ENCODE measurements at regions not wholly inside any gene's neighbourhood (a gene's known extent, or its start where the extent isn't known, plus 50 kb on each side); places are given as distances from the start of the nearest gene placed in this dataset.

- Mint-ChIP-seq H3K4me3 (no peak overlapping the region), H3K27ac (no peak overlapping the region), H3K4me1 (ENCODE audit: low read depth in 2 of 2) (peaks cover 0 to under 1% of the 10 kb centered on the region in 2 donors), H3K9me3 (no peaks in the 10 kb centered on the region), H3K27me3 (peaks cover 45 to 62% of the 10 kb centered on the region in 2 donors), H3K36me3 (ENCODE audit: insufficient read depth) (no peaks in the 10 kb centered on the region)
- ATAC-seq (replicated peaks), result no peak
- no peak for DNase-seq
Measured at GRCh38 chr22:22427542-22428065, 80.9 kb downstream of the ZNF280B start.

GRCh38 chr22:22428222-22429098 lies 80.1 kb downstream of the ZNF280B start:
- Mint-ChIP-seq H3K9me3 (no peaks in the 10 kb centered on the region), H3K4me3 (no peak overlapping the region), H3K27ac (no peak overlapping the region), H3K36me3 (ENCODE audit: insufficient read depth) (no peaks in the 10 kb centered on the region), H3K4me1 (ENCODE audit: low read depth in 2 of 2) (no peaks in the 10 kb centered on the region), H3K27me3 (peaks cover 45 to 62% of the 10 kb centered on the region in 2 donors)
- DNase-seq (no peak), ATAC-seq (replicated peaks) (no peak)

GRCh38 chr22:22429369-22430108 lies 79.0 kb downstream of the ZNF280B start:
- Mint-ChIP-seq H3K9me3 (no peaks in the 10 kb centered on the region), H3K4me1 (ENCODE audit: low read depth in 2 of 2) (no peaks in the 10 kb centered on the region), H3K27ac (no peak overlapping the region), H3K4me3 (no peak overlapping the region), H3K36me3 (ENCODE audit: insufficient read depth) (no peaks in the 10 kb centered on the region), H3K27me3 (peaks cover 39 to 60% of the 10 kb centered on the region in 2 donors)
- no peak for ATAC-seq (replicated peaks)
- no peak for DNase-seq

- Mint-ChIP-seq H3K27ac (no peak overlapping the region), H3K4me1 (ENCODE audit: low read depth in 2 of 2) (no peaks in the 10 kb centered on the region), H3K9me3 (no peaks in the 10 kb centered on the region), H3K4me3 (no peak overlapping the region), H3K36me3 (ENCODE audit: insufficient read depth) (no peaks in the 10 kb centered on the region), H3K27me3 (peaks cover 38 to 60% of the 10 kb centered on the region in 2 donors)
- DNase-seq (no peak), ATAC-seq (replicated peaks) (no peak)
Measured at GRCh38 chr22:22430111-22430820, 78.3 kb downstream of the ZNF280B start.

GRCh38 chr22:22431271-22432220 lies 77.0 kb downstream of the ZNF280B start:
- no peaks in the 10 kb centered on the region for H3K36me3 Mint-ChIP-seq (ENCODE audit: insufficient read depth)
- H3K4me1 Mint-ChIP-seq (ENCODE audit: low read depth in 2 of 2), result no peaks in the 10 kb centered on the region
- H3K4me3 Mint-ChIP-seq, result no peak overlapping the region
- H3K27me3 Mint-ChIP-seq, result peaks cover 31 to 58% of the 10 kb centered on the region in 2 donors
- ATAC-seq (replicated peaks), result peak; percentile 64
- no peak overlapping the region for H3K27ac Mint-ChIP-seq
- DNase-seq, result peak; percentile 41 to 63 (median 55)
- H3K9me3 Mint-ChIP-seq, result no peaks in the 10 kb centered on the region

GRCh38 chr22:22432479-22432878 lies 76.1 kb downstream of the ZNF280B start:
- Mint-ChIP-seq H3K9me3 (no peaks in the 10 kb centered on the region), H3K4me1 (ENCODE audit: low read depth in 2 of 2) (no peaks in the 10 kb centered on the region), H3K27me3 (peaks cover 38 to 58% of the 10 kb centered on the region in 2 donors), H3K36me3 (ENCODE audit: insufficient read depth) (no peaks in the 10 kb centered on the region), H3K4me3 (no peak overlapping the region), H3K27ac (no peak overlapping the region)
- no peak for ATAC-seq (replicated peaks)
- no peak for DNase-seq

- Mint-ChIP-seq H3K4me1 (ENCODE audit: low read depth in 2 of 2) (no peaks in the 10 kb centered on the region), H3K9me3 (no peaks in the 10 kb centered on the region), H3K27me3 (peaks cover 38 to 58% of the 10 kb centered on the region in 2 donors), H3K27ac (no peak overlapping the region), H3K36me3 (ENCODE audit: insufficient read depth) (no peaks in the 10 kb centered on the region), H3K4me3 (no peak overlapping the region)
- DNase-seq (no peak), ATAC-seq (replicated peaks) (no peak)
Measured at GRCh38 chr22:22432937-22433336, 75.6 kb downstream of the ZNF280B start.

GRCh38 chr22:22433770-22434169 lies 74.8 kb downstream of the ZNF280B start:
- peaks cover 46 to 58% of the 10 kb centered on the region in 2 donors for H3K27me3 Mint-ChIP-seq
- H3K36me3 Mint-ChIP-seq (ENCODE audit: insufficient read depth), result no peaks in the 10 kb centered on the region
- H3K4me3 Mint-ChIP-seq, result no peak overlapping the region
- no peak overlapping the region for H3K27ac Mint-ChIP-seq
- no peaks in the 10 kb centered on the region for H3K9me3 Mint-ChIP-seq
- no peaks in the 10 kb centered on the region for H3K4me1 Mint-ChIP-seq (ENCODE audit: low read depth in 2 of 2)
- no peak for ATAC-seq (replicated peaks)
- no peak for DNase-seq

All from effector memory CD8-positive, alpha-beta T cell (primary cell).